Mesenchymal stem cell (in vitro differentiated cells and primary cell): ENCODE measurements at regions not wholly inside any gene's neighbourhood (a gene's known extent, or its start where the extent isn't known, plus 50 kb on each side); places are given as distances from the start of the nearest gene placed in this dataset.

ENCODE experiments used
- DNase-seq: peaks from one replicate; pipeline ENCODE4 v3.0.0-alpha.2; 2013
- H2AFZ ChIP-seq: one replicate; pipeline ENCODE4 v1.6.1; 2013; ENCODE audit warnings: low read depth, mild to moderate bottlenecking, control low read depth, inconsistent platforms, low read length, moderate library complexity
- H2AK5ac ChIP-seq: 2 replicates; pipeline ENCODE4 v1.6.1; 2013; ENCODE audit warnings: low read length, moderate library complexity, mild to moderate bottlenecking, inconsistent platforms; ENCODE audit not compliant: severe bottlenecking
- H2BK120ac ChIP-seq: one replicate; pipeline ENCODE4 v1.6.1; 2013; ENCODE audit warnings: low read depth, mild to moderate bottlenecking, inconsistent platforms, low read length, moderate library complexity
- H2BK12ac ChIP-seq, 2 experiments: one replicate each; pipeline ENCODE4 v1.6.1; 2013; ENCODE audit warnings: inconsistent platforms in 2 of 2, low read length in 2 of 2, mild to moderate bottlenecking in 2 of 2, moderate library complexity in 2 of 2, control low read depth in 1 of 2
- H2BK15ac ChIP-seq: one replicate; pipeline ENCODE4 v1.6.1; 2013; ENCODE audit warnings: mild to moderate bottlenecking, low read depth, inconsistent platforms; ENCODE audit not compliant: poor library complexity, severe bottlenecking
- H2BK5ac ChIP-seq: 2 replicates; pipeline ENCODE4 v1.6.1; 2013; ENCODE audit warnings: low read depth, mild to moderate bottlenecking, low read length, control low read depth, inconsistent platforms; ENCODE audit not compliant: poor library complexity, severe bottlenecking
- H3K14ac ChIP-seq, 2 experiments: one replicate each; pipeline ENCODE4 v1.6.1; 2013; ENCODE audit warnings: inconsistent platforms in 2 of 2, low read length in 2 of 2, control low read depth in 1 of 2, mild to moderate bottlenecking in 1 of 2, moderate library complexity in 1 of 2
- H3K18ac ChIP-seq, 2 experiments: one replicate each; pipeline ENCODE4 v1.6.1; 2013; ENCODE audit warnings: inconsistent platforms in 2 of 2, low read length in 2 of 2, control low read depth in 1 of 2, low read depth in 1 of 2, mild to moderate bottlenecking in 1 of 2
- H3K23ac ChIP-seq, 2 experiments: one replicate each; pipeline ENCODE4 v1.6.1; 2013; ENCODE audit warnings: inconsistent platforms in 2 of 2, low read length in 2 of 2, mild to moderate bottlenecking in 2 of 2, moderate library complexity in 2 of 2, control low read depth in 1 of 2
- H3K27ac ChIP-seq: 2 replicates; pipeline ENCODE4 v1.5.1; 2013; ENCODE audit warnings: mild to moderate bottlenecking, moderate library complexity, low read length, control low read depth, inconsistent platforms; ENCODE audit not compliant: poor library complexity, severe bottlenecking
- H3K27me3 ChIP-seq, 2 experiments: 2 replicates each; pipeline versions ENCODE4 v1.6.1 to v1.7.0; 2013; ENCODE audit warnings: low read length in 2 of 2, mild to moderate bottlenecking in 2 of 2, moderate library complexity in 2 of 2, control low read depth in 1 of 2, inconsistent platforms in 1 of 2; ENCODE audit not compliant: control insufficient read depth in 1 of 2, insufficient read depth in 1 of 2
- H3K36me3 ChIP-seq, 2 experiments: 2 replicates each; pipeline versions ENCODE4 v1.6.1 to v1.7.0; 2013; ENCODE audit warnings: low read length in 2 of 2, control low read depth in 1 of 2, inconsistent platforms in 1 of 2, low read depth in 1 of 2, mild to moderate bottlenecking in 1 of 2; ENCODE audit not compliant: insufficient read depth in 2 of 2, control insufficient read depth in 1 of 2
- H3K4ac ChIP-seq, 2 experiments: one replicate each; pipeline ENCODE4 v1.6.1; 2013; ENCODE audit warnings: inconsistent platforms in 2 of 2, low read length in 2 of 2, mild to moderate bottlenecking in 2 of 2, moderate library complexity in 2 of 2, control low read depth in 1 of 2, low read depth in 1 of 2
- H3K4me1 ChIP-seq: 2 replicates; pipeline ENCODE4 v1.6.1; 2013; ENCODE audit warnings: low read depth, low read length, control low read depth; ENCODE audit not compliant: control insufficient read depth, insufficient read depth
- H3K4me2 ChIP-seq: 2 replicates; pipeline ENCODE4 v1.6.1; 2013; ENCODE audit warnings: low read length, mild to moderate bottlenecking, inconsistent platforms; ENCODE audit not compliant: poor library complexity, severe bottlenecking
- H3K4me3 ChIP-seq, 2 experiments: 2 replicates each; pipeline versions ENCODE4 v1.5.1 to v1.7.0; 2013; ENCODE audit warnings: low read length in 2 of 2, mild to moderate bottlenecking in 2 of 2, control low read depth in 1 of 2, low read depth in 1 of 2; ENCODE audit not compliant: insufficient read depth in 1 of 2
- H3K79me1 ChIP-seq: replicated peaks from 2 replicates; pipeline ENCODE4 v1.6.1; 2013; ENCODE audit warnings: mild to moderate bottlenecking, control low read depth, low read length, inconsistent platforms; ENCODE audit not compliant: poor library complexity, severe bottlenecking
- H3K9ac ChIP-seq: 2 replicates; pipeline ENCODE4 v1.7.0; 2013; ENCODE audit warnings: mild to moderate bottlenecking, low read length, moderate library complexity
- H3K9me3 ChIP-seq: 2 replicates; pipeline ENCODE4 v1.7.0; 2013; ENCODE audit warnings: mild to moderate bottlenecking, low read length; ENCODE audit not compliant: control insufficient read depth
- H4K8ac ChIP-seq: one replicate; pipeline ENCODE4 v1.6.1; 2013; ENCODE audit warnings: inconsistent platforms, mild to moderate bottlenecking, low read length, moderate library complexity
- H4K91ac ChIP-seq: one replicate; pipeline ENCODE4 v1.6.1; 2013; ENCODE audit warnings: mild to moderate bottlenecking, low read length, inconsistent platforms
- WGBS: methylation state at CpG from one replicate; pipeline ENCODE4 v1.1.7; 2013; ENCODE audit warnings: mixed read lengths; 5-methylcytosine and 5-hydroxymethylcytosine counted together

DNA sequence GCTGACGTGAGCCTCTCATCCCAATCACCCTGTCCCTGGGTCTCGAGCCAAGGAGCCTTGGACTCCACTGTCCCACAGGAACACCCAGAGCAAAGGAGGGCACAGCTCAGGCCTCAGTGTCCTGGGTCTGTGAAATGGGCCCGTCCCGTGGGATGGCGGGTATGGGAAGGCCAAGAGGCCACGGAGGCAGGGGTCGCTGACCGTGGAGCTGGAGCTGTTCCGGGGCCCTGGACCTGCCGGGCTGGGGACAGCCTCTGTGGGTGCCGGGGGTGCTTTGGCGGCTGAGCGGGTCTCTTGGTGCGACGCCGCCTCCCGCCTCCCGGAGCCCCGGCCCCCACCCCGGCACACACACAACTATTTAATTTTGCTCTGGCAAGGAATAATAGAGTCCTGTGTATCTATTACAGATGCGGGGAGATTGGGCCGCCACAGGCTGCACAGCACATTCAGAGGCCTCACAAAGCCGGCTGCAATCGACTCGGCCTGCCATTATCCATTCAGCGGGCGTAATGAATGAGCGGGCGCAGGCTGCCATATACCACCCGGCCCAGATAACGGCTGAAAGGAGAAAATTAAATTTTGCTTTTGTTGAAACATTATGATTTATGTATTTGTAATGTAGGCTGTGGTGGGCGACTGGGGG, 83.9 kb upstream of the NKX1-1 start:
- WGBS, result 94% methylated on average over 18 of the region's 32 CpGs
- H3K4me2 ChIP-seq, result no peak overlapping the region

DNA sequence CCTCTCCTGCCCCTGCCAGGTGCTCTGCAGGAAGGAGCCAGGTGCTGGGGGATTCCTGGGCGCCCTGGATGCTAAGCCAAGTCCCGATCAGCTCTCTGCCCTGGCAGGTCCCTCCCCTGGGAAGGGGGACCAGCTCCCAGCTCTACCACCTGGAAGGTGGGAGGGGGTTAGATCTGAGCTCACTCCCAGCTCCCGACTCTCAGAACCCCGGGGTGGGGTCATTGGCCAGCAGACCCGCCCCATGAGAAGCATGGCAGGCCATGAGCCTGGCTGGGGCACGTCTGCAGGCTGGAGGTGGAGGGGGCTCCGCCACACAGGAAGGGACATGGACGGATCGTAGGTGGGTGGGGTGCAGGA, 83.4 kb upstream of the NKX1-1 start:
- H3K9me3 ChIP-seq, result peaks cover 27% of the 10 kb centered on the region
- 80% methylated on average over 9 of the region's 9 CpGs for WGBS
- H3K79me1 ChIP-seq, result no peaks in the 10 kb centered on the region
- H3K4ac ChIP-seq, result no peak overlapping the region
- no peak overlapping the region for H3K23ac ChIP-seq
- no peak overlapping the region for H2BK15ac ChIP-seq
- H3K18ac ChIP-seq, result no peak overlapping the region
- H2BK5ac ChIP-seq, result no peak overlapping the region
- no peak overlapping the region for H3K27ac ChIP-seq
- no peak for DNase-seq
- peaks cover 26 to 58% of the 10 kb centered on the region in 2 experiments for H3K27me3 ChIP-seq
- H3K14ac ChIP-seq, result no peak overlapping the region
- H3K4me1 ChIP-seq, result peaks cover 2% of the 10 kb centered on the region
- no peak overlapping the region for H3K4me3 ChIP-seq
- H2BK12ac ChIP-seq, result no peak overlapping the region
- H4K91ac ChIP-seq, result no peak overlapping the region
- no peaks in the 10 kb centered on the region for H3K36me3 ChIP-seq
- no peak overlapping the region for H3K4me2 ChIP-seq
- no peak overlapping the region for H2BK120ac ChIP-seq
- H2AK5ac ChIP-seq, result no peak overlapping the region
- H3K9ac ChIP-seq, result no peak overlapping the region
- H2AFZ ChIP-seq, result no peak overlapping the region
- no peak overlapping the region for H4K8ac ChIP-seq

More for the DNA sequence above, 83.9 kb upstream of the NKX1-1 start:
- H2AK5ac ChIP-seq, result no peak overlapping the region
- no peak overlapping the region for H4K91ac ChIP-seq
- no peak overlapping the region for H2BK15ac ChIP-seq
- H3K14ac ChIP-seq, result no peak overlapping the region
- no peak overlapping the region for H2AFZ ChIP-seq
- H3K9ac ChIP-seq, result no peak overlapping the region
- H3K27ac ChIP-seq, result no peak overlapping the region
- H2BK5ac ChIP-seq, result no peak overlapping the region
- no peak overlapping the region for H3K4ac ChIP-seq
- no peak overlapping the region for H3K18ac ChIP-seq
- H3K9me3 ChIP-seq, result peaks cover 22% of the 10 kb centered on the region
- H3K23ac ChIP-seq, result no peak overlapping the region
- H4K8ac ChIP-seq, result no peak overlapping the region
- DNase-seq, result no peak
- peaks cover 2% of the 10 kb centered on the region for H3K4me1 ChIP-seq
- H3K36me3 ChIP-seq, result no peaks in the 10 kb centered on the region
- H2BK120ac ChIP-seq, result no peak overlapping the region
- peaks cover 26 to 62% of the 10 kb centered on the region in 2 experiments for H3K27me3 ChIP-seq
- no peak overlapping the region for H2BK12ac ChIP-seq
- no peak overlapping the region for H3K4me3 ChIP-seq
- H3K79me1 ChIP-seq, result no peaks in the 10 kb centered on the region

DNA sequence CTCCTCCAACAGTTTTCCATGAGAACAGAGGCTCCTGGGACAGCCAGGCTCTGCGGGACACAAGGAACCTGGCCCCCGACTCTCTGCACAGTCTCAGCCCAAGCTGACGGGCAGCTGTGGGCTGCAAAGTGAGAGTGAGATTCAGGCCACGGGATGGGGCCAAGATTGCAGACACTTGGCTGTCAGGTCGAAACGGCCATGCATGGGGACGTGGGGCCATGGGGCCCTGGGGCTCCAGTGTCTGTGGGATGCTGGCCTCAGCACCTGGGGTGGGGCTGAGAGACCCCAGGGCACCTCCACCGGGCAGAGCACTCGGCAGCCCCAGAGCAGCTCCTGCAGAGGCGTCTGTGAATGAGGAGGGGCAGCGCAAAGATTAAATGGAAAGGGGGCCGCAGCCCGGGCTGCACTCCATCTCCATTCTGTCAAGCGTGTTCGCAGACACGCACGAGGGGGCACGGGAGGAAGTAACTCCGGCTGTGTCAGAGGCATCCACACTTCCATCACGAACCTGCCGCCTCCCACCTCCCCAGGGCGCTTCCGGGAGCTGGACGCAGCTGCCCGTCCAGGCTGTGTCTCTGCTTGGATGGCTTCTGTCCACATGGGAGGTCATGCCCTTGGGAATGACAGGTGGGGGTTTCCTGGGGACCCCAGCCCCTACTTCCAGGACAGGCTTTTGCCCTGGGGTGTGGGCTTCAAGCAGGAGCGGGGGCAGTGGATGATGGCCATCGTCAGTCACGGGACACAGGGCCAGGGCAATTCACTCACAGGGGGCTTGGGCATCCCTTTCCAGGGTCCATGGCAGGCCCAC, 82.8 kb upstream of the NKX1-1 start:
- Histone ChIP-seq H4K8ac (no peak overlapping the region), H3K4me2 (no peak overlapping the region), H3K9me3 (peaks cover 33% of the 10 kb centered on the region), H3K9ac (no peak overlapping the region), H2BK5ac (no peak overlapping the region), H2AFZ (no peak overlapping the region), H2BK120ac (no peak overlapping the region), H3K27ac (no peak overlapping the region), H3K4me1 (peaks cover 2% of the 10 kb centered on the region), H2AK5ac (no peak overlapping the region), H3K18ac (no peak overlapping the region), H3K36me3 (no peaks in the 10 kb centered on the region), H2BK15ac (no peak overlapping the region), H3K4ac (no peak overlapping the region), H3K14ac (no peak overlapping the region), H3K79me1 (no peaks in the 10 kb centered on the region), H3K27me3 (peaks cover 26 to 54% of the 10 kb centered on the region in 2 experiments), H3K23ac (no peak overlapping the region), H4K91ac (no peak overlapping the region), H3K4me3 (no peak overlapping the region), H2BK12ac (no peak overlapping the region)
- 85% methylated on average over 28 of the region's 28 CpGs for WGBS
- no peak for DNase-seq

DNA sequence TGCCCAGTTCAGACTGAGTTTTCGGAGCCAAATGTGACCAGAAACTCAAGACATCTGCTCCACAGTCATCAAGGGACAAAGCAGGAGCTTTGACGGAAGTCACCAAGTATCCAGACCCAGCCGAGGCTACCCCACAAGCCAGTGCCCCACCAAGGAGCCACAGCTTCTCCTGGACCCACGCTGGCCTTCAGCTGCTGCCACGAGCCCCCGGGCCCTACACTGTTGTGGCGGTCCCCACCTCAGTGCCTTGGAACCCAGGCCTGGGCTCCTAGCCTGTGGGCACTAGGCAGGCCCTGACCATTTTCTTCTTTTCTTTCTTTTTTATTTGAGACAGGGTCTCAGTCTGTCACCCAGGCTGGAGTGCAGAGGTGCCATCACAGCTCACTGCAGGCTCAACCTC, 82.1 kb upstream of the NKX1-1 start:
- Histone ChIP-seq H2AFZ (no peak overlapping the region), H2AK5ac (no peak overlapping the region), H3K18ac (no peak overlapping the region), H3K14ac (no peak overlapping the region), H3K23ac (no peak overlapping the region), H3K36me3 (no peaks in the 10 kb centered on the region), H2BK15ac (no peak overlapping the region), H3K4me2 (no peak overlapping the region), H3K9me3 (peaks cover 38% of the 10 kb centered on the region), H3K27me3 (peaks cover 26 to 49% of the 10 kb centered on the region in 2 experiments), H4K91ac (no peak overlapping the region), H2BK120ac (no peak overlapping the region), H4K8ac (no peak overlapping the region), H3K9ac (no peak overlapping the region), H3K4ac (no peak overlapping the region), H3K4me3 (no peak overlapping the region), H3K4me1 (peaks cover 2% of the 10 kb centered on the region), H2BK12ac (no peak overlapping the region), H3K79me1 (no peaks in the 10 kb centered on the region), H3K27ac (no peak overlapping the region), H2BK5ac (no peak overlapping the region)
- 86% methylated on average over 7 of the region's 7 CpGs for WGBS
- DNase-seq, result no peak
